ENCODE measurements at regions not wholly inside any gene's neighbourhood (a gene's known extent, or its start where the extent isn't known, plus 50 kb on each side); places are given as distances from the start of the nearest gene placed in this dataset.

- POLR2A ChIA-PET (ENCODE audit: low non-redundant PET) = no interaction called here
- DNase-seq (ENCODE audit: low spot score) = no peak
- TF ChIP-seq CTCF (conservative IDR thresholded peaks at IDR 0.05; ENCODE audit: low read depth, low read length) (no peak), EZH2 (IDR thresholded peaks at IDR 0.05; ENCODE audit: borderline replicate concordance, low read depth, low read length, poor library complexity, severe bottlenecking) (no peak)
- intact Hi-C loops (cut with micrococcal nuclease; ENCODE audit: unreplicated experiment) = no loop called here
- no peaks in the 10 kb centered on the region for H3K9me3 ChIP-seq (ENCODE audit: low read depth, low read length, poor library complexity, severe bottlenecking)
- no peaks in the 10 kb centered on the region for H3K27me3 ChIP-seq (replicated peaks; ENCODE audit: insufficient read depth, low read depth, low read length, poor library complexity)
- H3K4me1 ChIP-seq (ENCODE audit: insufficient read depth, low read length, poor library complexity, severe bottlenecking) = no peaks in the 10 kb centered on the region
- CTCF ChIA-PET = no interaction called here
- H3K4me3 ChIP-seq (ENCODE audit: low read depth, low read length, poor library complexity, severe bottlenecking) = no peak overlapping the region
- BruUV-seq (replicated peaks) = no TSS peak
- no peak overlapping the region for H3K27ac ChIP-seq (ENCODE audit: low read depth, low read length, poor library complexity, severe bottlenecking)
- H3K36me3 ChIP-seq (ENCODE audit: insufficient read depth, low read length, poor library complexity, severe bottlenecking) = no peaks in the 10 kb centered on the region
These were observed 180.0 kb upstream of the LNX1 start for GRCh38 chr4:53771326-53771725.

GRCh38 chr4:53767482-53767881, 176.2 kb upstream of the LNX1 start:
- no peak overlapping the region for H3K4me3 ChIP-seq (ENCODE audit: low read depth, low read length, poor library complexity, severe bottlenecking)
- ChIA-PET POLR2A (ENCODE audit: low non-redundant PET) (no interaction called here), CTCF (no interaction called here)
- DNase-seq (ENCODE audit: low spot score) = no peak
- intact Hi-C loops (cut with micrococcal nuclease; ENCODE audit: unreplicated experiment) = no loop called here
- H3K27ac ChIP-seq (ENCODE audit: low read depth, low read length, poor library complexity, severe bottlenecking) = no peak overlapping the region
- no peak for TF ChIP-seq EZH2 (IDR thresholded peaks at IDR 0.05; ENCODE audit: borderline replicate concordance, low read depth, low read length, poor library complexity, severe bottlenecking)
- TF ChIP-seq CTCF (conservative IDR thresholded peaks at IDR 0.05; ENCODE audit: low read depth, low read length) = no peak
- H3K36me3 ChIP-seq (ENCODE audit: insufficient read depth, low read length, poor library complexity, severe bottlenecking) = no peaks in the 10 kb centered on the region
- H3K4me1 ChIP-seq (ENCODE audit: insufficient read depth, low read length, poor library complexity, severe bottlenecking) = no peaks in the 10 kb centered on the region
- no peaks in the 10 kb centered on the region for H3K9me3 ChIP-seq (ENCODE audit: low read depth, low read length, poor library complexity, severe bottlenecking)
- BruUV-seq (replicated peaks) = no TSS peak
- no peaks in the 10 kb centered on the region for H3K27me3 ChIP-seq (replicated peaks; ENCODE audit: insufficient read depth, low read depth, low read length, poor library complexity)

- ChIA-PET POLR2A (ENCODE audit: low non-redundant PET) (no interaction called here), CTCF (no interaction called here)
- no peak for TF ChIP-seq CTCF (conservative IDR thresholded peaks at IDR 0.05; ENCODE audit: low read depth, low read length)
- no peak for TF ChIP-seq EZH2 (IDR thresholded peaks at IDR 0.05; ENCODE audit: borderline replicate concordance, low read depth, low read length, poor library complexity, severe bottlenecking)
- DNase-seq (ENCODE audit: low spot score) = no peak
- no TSS peak for BruUV-seq (replicated peaks)
- Histone ChIP-seq H3K36me3 (ENCODE audit: insufficient read depth, low read length, poor library complexity, severe bottlenecking) (no peaks in the 10 kb centered on the region), H3K4me1 (ENCODE audit: insufficient read depth, low read length, poor library complexity, severe bottlenecking) (no peaks in the 10 kb centered on the region), H3K9me3 (ENCODE audit: low read depth, low read length, poor library complexity, severe bottlenecking) (no peaks in the 10 kb centered on the region), H3K27ac (ENCODE audit: low read depth, low read length, poor library complexity, severe bottlenecking) (no peak overlapping the region), H3K27me3 (replicated peaks; ENCODE audit: insufficient read depth, low read depth, low read length, poor library complexity) (no peaks in the 10 kb centered on the region), H3K4me3 (ENCODE audit: low read depth, low read length, poor library complexity, severe bottlenecking) (no peak overlapping the region)
- intact Hi-C loops (cut with micrococcal nuclease; ENCODE audit: unreplicated experiment) = no loop called here
These were observed 173.6 kb upstream of the LNX1 start for GRCh38 chr4:53764761-53765490.
